HEK293 (cell line): ENCODE measurements at regions not wholly inside any gene's neighbourhood (a gene's known extent, or its start where the extent isn't known, plus 50 kb on each side); places are given as distances from the start of the nearest gene placed in this dataset.
A peak's percentile ranks its signal among the peaks of the same experiment; 100 is the strongest.

Experiments
- CTCF ChIA-PET: fragments of 350-600 bp; formaldehyde crosslinking; extraction: SDS; loops from one replicate; lab custom pipeline; 2021; ENCODE audit warnings: antibody characterized with exemption; lab: Yijun Ruan, JAX
- POLR2A ChIA-PET: fragments of 300-600 bp; formaldehyde crosslinking; extraction: SDS; loops from one replicate; lab custom pipeline; 2020; ENCODE audit warnings: antibody characterized with exemption, inconsistent platforms; lab: Yijun Ruan, JAX
- H3K27ac ChIP-seq: fragments of 200-500 bp; sonication (Bioruptor generic); 2 replicates; pipeline ENCODE4 v1.5.1; 2014; ENCODE audit warnings: low read depth, low read length, control low read depth, inconsistent platforms; ENCODE audit errors: extremely low read depth
- H3K36me3 ChIP-seq, 2 experiments: fragments of 200-500 bp in 1 of 2; sonication (Bioruptor generic) in 1 of 2; 1 replicate in 1 of 2; 2 replicates in 1 of 2; pipeline ENCODE4 v1.5.1; 2014 to 2017; ENCODE audit warnings: inconsistent platforms in 2 of 2, low read length in 2 of 2; ENCODE audit not compliant: control insufficient read depth in 2 of 2, insufficient read depth in 1 of 2
- H3K4me1 ChIP-seq: fragments of 200-500 bp; sonication (Bioruptor generic); 2 replicates; pipeline ENCODE4 v1.5.1; 2014; ENCODE audit warnings: mild to moderate bottlenecking, low read length, inconsistent platforms; ENCODE audit not compliant: control insufficient read depth, insufficient read depth
- H3K4me3 ChIP-seq: 2 replicates; pipeline ENCODE4 v1.5.1; 2011; ENCODE audit warnings: low read depth, mild to moderate bottlenecking, control low read depth, low read length, moderate library complexity
- H3K9me3 ChIP-seq: fragments of 200-500 bp; sonication (Bioruptor generic); 2 replicates; pipeline ENCODE4 v1.5.1; 2014; ENCODE audit warnings: low read depth, low read length, inconsistent platforms; ENCODE audit not compliant: control insufficient read depth, insufficient read depth
- BCL11B ChIP-seq: fragments of 450-650 bp; formaldehyde crosslinking; IDR thresholded peaks from 2 replicates; pipeline ENCODE4 v1.5.1; 2016; ENCODE audit warnings: low read depth, missing biosample characterization, missing genetic modification characterization
- MEIS1 ChIP-seq: sonication (generic); formaldehyde crosslinking; IDR thresholded peaks from 2 replicates; pipeline ENCODE4 v1.8.1; 2022; ENCODE audit warnings: missing genetic modification reagents, mild to moderate bottlenecking, borderline replicate concordance
- PRDM10 ChIP-seq: fragments of 450-650 bp; formaldehyde crosslinking; IDR thresholded peaks from 2 replicates; pipeline ENCODE4 v1.5.1; 2016; ENCODE audit warnings: missing biosample characterization, missing genetic modification characterization
- PRDM4 ChIP-seq: fragments of 450-650 bp; formaldehyde crosslinking; IDR thresholded peaks from 2 replicates; pipeline ENCODE4 v1.5.1; 2017; ENCODE audit warnings: missing biosample characterization, missing genetic modification characterization
- SALL2 ChIP-seq: fragments of 450-650 bp; formaldehyde crosslinking; IDR thresholded peaks from 2 replicates; pipeline ENCODE4 v1.5.0; 2017; ENCODE audit warnings: missing biosample characterization, mild to moderate bottlenecking, missing genetic modification characterization, borderline replicate concordance
- SP2 ChIP-seq: fragments of 450-650 bp; formaldehyde crosslinking; IDR thresholded peaks from 2 replicates; pipeline ENCODE4 v1.5.1; 2016; ENCODE audit warnings: missing biosample characterization, missing genetic modification characterization
- YY1 ChIP-seq: fragments of 450-650 bp; formaldehyde crosslinking; IDR thresholded peaks from 2 replicates; pipeline ENCODE4 v1.5.1; 2018; ENCODE audit warnings: missing biosample characterization, missing genetic modification characterization
- ZBTB10 ChIP-seq: fragments of 450-650 bp; formaldehyde crosslinking; IDR thresholded peaks from 2 replicates; pipeline ENCODE4 v1.5.1; 2016; ENCODE audit warnings: missing biosample characterization, missing genetic modification characterization
- ZEB2 ChIP-seq: fragments of 450-650 bp; formaldehyde crosslinking; IDR thresholded peaks from 2 replicates; pipeline ENCODE4 v1.5.1; 2016; ENCODE audit warnings: missing biosample characterization, missing genetic modification characterization
- ZFP37 ChIP-seq: fragments of 450-650 bp; formaldehyde crosslinking; IDR thresholded peaks from 2 replicates; pipeline ENCODE4 v1.5.1; 2016; ENCODE audit warnings: missing biosample characterization, missing genetic modification characterization
- ZIC2 ChIP-seq: fragments of 450-650 bp; formaldehyde crosslinking; IDR thresholded peaks from 2 replicates; pipeline ENCODE4 v1.5.1; 2016; ENCODE audit warnings: missing biosample characterization, missing genetic modification characterization
- ZNF146 ChIP-seq: fragments of 450-650 bp; formaldehyde crosslinking; IDR thresholded peaks from 2 replicates; pipeline ENCODE4 v1.5.1; 2016; ENCODE audit warnings: missing biosample characterization, missing genetic modification characterization
- ZNF16 ChIP-seq: fragments of 450-650 bp; formaldehyde crosslinking; IDR thresholded peaks from 2 replicates; pipeline ENCODE4 v1.5.1; 2016; ENCODE audit warnings: low read depth, missing biosample characterization, missing genetic modification characterization
- ZNF292 ChIP-seq: fragments of 450-650 bp; formaldehyde crosslinking; IDR thresholded peaks from 2 replicates; pipeline ENCODE4 v1.5.1; 2016; ENCODE audit warnings: low read depth, missing biosample characterization, missing genetic modification characterization, borderline replicate concordance
- ZNF350 ChIP-seq: fragments of 450-650 bp; formaldehyde crosslinking; IDR thresholded peaks from 2 replicates; pipeline ENCODE4 v1.5.0; 2017; ENCODE audit warnings: missing biosample characterization, mild to moderate bottlenecking, missing genetic modification characterization
- ZNF48 ChIP-seq: fragments of 450-650 bp; formaldehyde crosslinking; IDR thresholded peaks from 2 replicates; pipeline ENCODE4 v1.5.1; 2016; ENCODE audit warnings: missing biosample characterization, missing genetic modification characterization
- ZNF488 ChIP-seq: fragments of 450-650 bp; formaldehyde crosslinking; IDR thresholded peaks from 2 replicates; pipeline ENCODE4 v1.5.1; 2016; ENCODE audit warnings: missing biosample characterization, missing genetic modification characterization
- ZNF558 ChIP-seq: fragments of 450-650 bp; formaldehyde crosslinking; IDR thresholded peaks from 2 replicates; pipeline ENCODE4 v1.5.1; 2016; ENCODE audit warnings: missing biosample characterization, missing genetic modification characterization
- ZNF701 ChIP-seq: fragments of 450-650 bp; formaldehyde crosslinking; IDR thresholded peaks from 2 replicates; pipeline ENCODE4 v1.5.1; 2016; ENCODE audit warnings: missing biosample characterization, missing genetic modification characterization
- ZNF776 ChIP-seq: fragments of 450-650 bp; formaldehyde crosslinking; IDR thresholded peaks from 2 replicates; pipeline ENCODE4 v1.5.0; 2017; ENCODE audit warnings: missing biosample characterization, missing genetic modification characterization, borderline replicate concordance
- ZNF837 ChIP-seq: fragments of 450-650 bp; formaldehyde crosslinking; IDR thresholded peaks from 2 replicates; pipeline ENCODE4 v1.5.1; 2016; ENCODE audit warnings: missing biosample characterization, missing genetic modification characterization

GRCh38 chr13:51525567-51526167 lies 58.6 kb upstream of the WDFY2 start (continued):
- TF ChIP-seq ZEB2 (tag by site-specific recombination) = no peak
- TF ChIP-seq SP2 = no peak
- no peak for TF ChIP-seq SALL2
- TF ChIP-seq ZNF146 (tag by site-specific recombination) = no peak
- no peak for TF ChIP-seq ZNF48 (tag by site-specific recombination)
- no peak for TF ChIP-seq PRDM10 (tag by site-specific recombination)
- TF ChIP-seq BCL11B = no peak
- TF ChIP-seq ZNF776 (tag by site-specific recombination) = no peak
- TF ChIP-seq YY1 = no peak

GRCh38 chr13:51526202-51526601 lies 58.1 kb upstream of the WDFY2 start:
- no peaks in the 10 kb centered on the region for H3K4me1 ChIP-seq
- ChIA-PET CTCF (no interaction called here), POLR2A (no interaction called here)
- no peak overlapping the region for H3K27ac ChIP-seq
- H3K9me3 ChIP-seq = no peaks in the 10 kb centered on the region
- no peaks in the 10 kb centered on the region for H3K36me3 ChIP-seq
- no peak overlapping the region for H3K4me3 ChIP-seq
- TF ChIP-seq ZNF837 = no peak
- no peak for TF ChIP-seq ZIC2 (tag by site-specific recombination)
- no peak for TF ChIP-seq ZNF701 (tag by site-specific recombination)
- no peak for TF ChIP-seq BCL11B
- TF ChIP-seq PRDM4 (tag by site-specific recombination) = no peak
- no peak for TF ChIP-seq ZNF16 (tag by site-specific recombination)
- TF ChIP-seq, all 188 proteins: peak for 0

GRCh38 chr13:51532736-51533197 lies 51.5 kb upstream of the WDFY2 start:
- POLR2A ChIA-PET = no interaction called here

More at GRCh38 chr13:51532736-51533197, 51.5 kb upstream of the WDFY2 start:
- Histone ChIP-seq H3K4me1 (no peaks in the 10 kb centered on the region), H3K27ac (no peak overlapping the region), H3K36me3 (no peaks in the 10 kb centered on the region), H3K4me3 (no peak overlapping the region), H3K9me3 (no peaks in the 10 kb centered on the region)
- CTCF ChIA-PET = no interaction called here
- no peak for TF ChIP-seq ZNF292 (tag by site-specific recombination)
- no peak for TF ChIP-seq ZNF488 (tag by site-specific recombination)
- TF ChIP-seq ZNF350 (tag by site-specific recombination) = no peak
- TF ChIP-seq ZNF558 (tag by site-specific recombination) = peak; percentile 68; the same call in 1 of the 2 replicates
- no peak for TF ChIP-seq ZNF48 (tag by site-specific recombination)
- TF ChIP-seq MEIS1 (CRISPR knock-in tag) = no peak
- no peak for TF ChIP-seq ZBTB10 (tag by site-specific recombination)
- no peak for TF ChIP-seq ZFP37 (tag by site-specific recombination)
